GM13976 (cell line): ENCODE measurements at regions not wholly inside any gene's neighbourhood (a gene's known extent, or its start where the extent isn't known, plus 50 kb on each side); places are given as distances from the start of the nearest gene placed in this dataset.
"Not testable (repeated sequence)": the region's sequence is repeated elsewhere in the genome, so short reads cannot be mapped to it uniquely, and the experiment has no call there.

Experiments
- DNase-seq: peaks from one replicate; pipeline ENCODE4 v3.0.0; 2012; ENCODE audit warnings: low spot score
- in situ Hi-C: fragments of 300-500 bp; cut with MboI; formaldehyde crosslinking; loops from one replicate; pipeline ENCODE4 v1.12.0; 2022; ENCODE audit warnings: low sequenced_read_pairs, mixed read lengths, inconsistent platforms; ENCODE audit not compliant: unreplicated experiment
- TF ChIP-seq, protein P1 (sequence below): IDR thresholded peaks from 2 replicates; pipeline ENCODE4 v1.5.1; 2012; ENCODE audit warnings: borderline replicate concordance, mild to moderate bottlenecking; ENCODE audit not compliant: insufficient read depth; ENCODE audit errors: extremely low read depth, missing control alignments, control extremely low read depth

DNA sequence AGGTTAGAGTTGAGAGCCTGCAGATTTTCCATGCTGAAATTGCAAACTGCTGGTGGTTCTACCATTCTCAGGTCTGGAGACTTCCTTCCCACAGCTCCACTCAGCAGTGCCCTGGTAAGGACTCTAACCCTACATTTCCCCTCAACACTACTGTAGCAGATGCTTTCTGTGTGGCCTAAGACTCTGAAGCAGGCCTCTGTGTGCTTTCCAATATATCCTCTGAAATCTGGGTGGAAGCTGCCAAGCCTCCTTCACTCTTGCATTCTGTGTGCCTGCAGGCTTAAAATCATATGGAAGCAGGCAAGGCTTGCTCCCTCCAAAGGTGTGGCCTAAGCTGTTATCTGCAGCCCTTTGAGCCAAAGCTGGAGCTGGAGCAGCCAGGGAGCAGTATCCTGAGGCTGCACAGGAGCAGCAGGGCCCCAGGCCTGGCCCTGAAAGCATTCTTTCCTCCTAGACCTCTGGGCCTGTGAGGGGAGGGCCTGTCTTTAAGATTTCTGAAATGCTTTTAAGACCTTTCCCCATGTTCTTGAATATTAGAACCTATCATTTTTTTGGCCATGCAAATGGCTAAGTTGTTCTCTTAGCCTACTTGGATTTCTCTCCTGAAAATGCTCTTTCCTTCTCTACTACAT is 134.1 kb upstream of the TSHZ3 start:
- TF ChIP-seq, protein P1, sequence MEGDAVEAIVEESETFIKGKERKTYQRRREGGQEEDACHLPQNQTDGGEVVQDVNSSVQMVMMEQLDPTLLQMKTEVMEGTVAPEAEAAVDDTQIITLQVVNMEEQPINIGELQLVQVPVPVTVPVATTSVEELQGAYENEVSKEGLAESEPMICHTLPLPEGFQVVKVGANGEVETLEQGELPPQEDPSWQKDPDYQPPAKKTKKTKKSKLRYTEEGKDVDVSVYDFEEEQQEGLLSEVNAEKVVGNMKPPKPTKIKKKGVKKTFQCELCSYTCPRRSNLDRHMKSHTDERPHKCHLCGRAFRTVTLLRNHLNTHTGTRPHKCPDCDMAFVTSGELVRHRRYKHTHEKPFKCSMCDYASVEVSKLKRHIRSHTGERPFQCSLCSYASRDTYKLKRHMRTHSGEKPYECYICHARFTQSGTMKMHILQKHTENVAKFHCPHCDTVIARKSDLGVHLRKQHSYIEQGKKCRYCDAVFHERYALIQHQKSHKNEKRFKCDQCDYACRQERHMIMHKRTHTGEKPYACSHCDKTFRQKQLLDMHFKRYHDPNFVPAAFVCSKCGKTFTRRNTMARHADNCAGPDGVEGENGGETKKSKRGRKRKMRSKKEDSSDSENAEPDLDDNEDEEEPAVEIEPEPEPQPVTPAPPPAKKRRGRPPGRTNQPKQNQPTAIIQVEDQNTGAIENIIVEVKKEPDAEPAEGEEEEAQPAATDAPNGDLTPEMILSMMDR = no peak
- in situ Hi-C loops = no loop called here
- DNase-seq = no peak

- in situ Hi-C loops, DNase-seq: not testable (repeated sequence)
Measured at GRCh38 chr19:31484858-31485410, 135.7 kb upstream of the TSHZ3 start.

DNA sequence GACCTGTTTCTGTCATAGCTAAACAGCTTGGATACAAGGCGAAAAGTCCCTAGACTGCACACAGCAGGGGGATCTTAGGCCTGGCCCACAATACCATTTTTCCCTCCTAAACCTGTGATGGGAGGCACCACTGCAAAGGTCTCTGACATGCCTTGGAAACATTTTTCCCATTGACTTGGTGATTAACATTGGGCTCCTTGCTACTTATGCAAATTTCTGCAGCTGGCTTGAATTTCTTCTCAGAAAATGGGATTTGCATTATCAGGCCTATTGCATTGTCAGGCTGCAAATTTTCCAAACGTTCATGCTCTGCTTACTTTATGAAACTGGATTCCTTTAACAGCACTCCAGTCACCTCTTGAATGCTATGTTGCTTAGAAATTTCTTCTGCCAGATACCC is 136.2 kb upstream of the TSHZ3 start:
- in situ Hi-C loops = no loop called here
- no peak for DNase-seq
- TF ChIP-seq, protein P1 = no peak

DNA sequence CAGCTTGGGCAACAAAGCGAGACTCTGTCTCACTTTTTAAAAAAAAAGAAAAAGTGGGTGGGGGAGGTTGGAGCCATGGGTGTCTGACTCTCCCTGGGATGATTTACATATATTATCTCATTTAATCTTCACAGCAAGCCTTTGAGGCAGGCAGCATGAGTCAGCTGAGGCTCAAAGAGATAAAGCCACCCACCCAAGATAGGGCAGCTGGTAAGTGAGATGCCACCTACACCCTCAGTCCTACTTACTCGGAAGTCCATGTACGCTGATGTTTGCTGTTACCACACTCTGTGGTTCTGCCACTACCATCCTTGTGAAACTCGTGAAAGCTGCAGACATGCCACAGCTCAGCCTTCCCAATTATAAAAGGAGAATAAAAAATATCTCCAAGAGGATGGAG is 142.0 kb upstream of the TSHZ3 start:
- TF ChIP-seq, protein P1 = no peak
- in situ Hi-C loops = no loop called here
- DNase-seq = no peak

- DNase-seq = no peak
- in situ Hi-C loops = no loop called here
- TF ChIP-seq, protein P1 = no peak
Measured at GRCh38 chr19:31492050-31492449, 142.8 kb upstream of the TSHZ3 start.

GRCh38 chr19:31496076-31496475 is 146.8 kb upstream of the TSHZ3 start:
- TF ChIP-seq, protein P1 = no peak
- DNase-seq = no peak
- in situ Hi-C loops = no loop called here

DNA sequence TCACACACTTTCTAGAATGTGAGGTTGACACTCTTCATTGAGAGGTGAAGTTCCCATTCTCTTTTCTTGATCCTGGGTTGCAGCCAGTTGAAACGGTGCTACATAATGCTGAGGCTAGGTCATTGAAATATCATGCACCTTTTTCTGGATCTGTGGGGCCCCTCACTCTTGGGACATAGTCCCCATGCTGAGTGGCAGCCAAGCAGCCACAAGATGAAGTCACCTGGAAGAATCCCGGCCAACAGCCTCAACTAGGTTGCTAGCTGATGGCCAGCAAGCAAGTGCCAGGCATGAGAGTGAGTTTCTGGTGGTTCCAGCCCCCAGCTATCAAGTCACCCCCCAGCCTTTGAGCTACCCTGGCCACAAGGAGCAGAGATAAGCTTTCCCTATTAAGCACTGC is 148.5 kb upstream of the TSHZ3 start:
- in situ Hi-C loops = no loop called here
- TF ChIP-seq, protein P1 = no peak
- DNase-seq = no peak
